ENCODE measurements at regions not wholly inside any gene's neighbourhood (a gene's known extent, or its start where the extent isn't known, plus 50 kb on each side); places are given as distances from the start of the nearest gene placed in this dataset.
"Not testable (repeated sequence)": the region's sequence is repeated elsewhere in the genome, so short reads cannot be mapped to it uniquely, and the experiment has no call there.

DNA sequence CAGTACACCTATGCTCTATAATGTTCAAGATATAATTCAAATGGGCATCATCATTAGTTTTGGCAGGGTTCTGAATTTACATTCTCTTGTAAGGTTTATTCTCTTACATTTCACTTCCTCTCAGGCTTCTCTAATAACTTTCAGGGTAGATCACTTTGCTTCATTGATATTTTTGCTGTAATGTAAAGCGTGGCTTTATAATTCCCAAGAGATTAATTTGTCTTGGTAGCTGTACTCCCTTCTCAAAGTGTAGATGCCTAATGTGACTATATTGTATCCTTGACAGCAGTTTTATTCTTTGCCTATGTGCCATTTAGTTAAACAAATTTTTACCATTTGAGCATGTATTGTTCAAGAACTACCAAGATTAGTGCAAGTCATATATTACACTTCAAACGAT is 889.1 kb downstream of the TAF11L14 start:
- no peaks in the 10 kb centered on the region for H3K27me3 ChIP-seq
- no peak for TF ChIP-seq POLR2A (IDR thresholded peaks at IDR 0.05)
- TF ChIP-seq CTCF (IDR thresholded peaks at IDR 0.05) = no peak
- intact Hi-C loops (cut with DNase I) = no loop called here
- H3K36me3 ChIP-seq (replicated peaks in 1 of 2; ENCODE audit: insufficient read depth in 1 of 2, low read depth in 2 of 2) = no peaks in the 10 kb centered on the region
- 56 to 63% methylated on average over 2 of the region's 2 CpGs for WGBS, 2 donors
- no peak for ATAC-seq
- H3K9me3 ChIP-seq = no peaks in the 10 kb centered on the region
- H3K4me1 ChIP-seq = no peaks in the 10 kb centered on the region
- no peak overlapping the region for H3K27ac ChIP-seq
- H3K4me3 ChIP-seq = no peak overlapping the region
- no peak for DNase-seq

DNA sequence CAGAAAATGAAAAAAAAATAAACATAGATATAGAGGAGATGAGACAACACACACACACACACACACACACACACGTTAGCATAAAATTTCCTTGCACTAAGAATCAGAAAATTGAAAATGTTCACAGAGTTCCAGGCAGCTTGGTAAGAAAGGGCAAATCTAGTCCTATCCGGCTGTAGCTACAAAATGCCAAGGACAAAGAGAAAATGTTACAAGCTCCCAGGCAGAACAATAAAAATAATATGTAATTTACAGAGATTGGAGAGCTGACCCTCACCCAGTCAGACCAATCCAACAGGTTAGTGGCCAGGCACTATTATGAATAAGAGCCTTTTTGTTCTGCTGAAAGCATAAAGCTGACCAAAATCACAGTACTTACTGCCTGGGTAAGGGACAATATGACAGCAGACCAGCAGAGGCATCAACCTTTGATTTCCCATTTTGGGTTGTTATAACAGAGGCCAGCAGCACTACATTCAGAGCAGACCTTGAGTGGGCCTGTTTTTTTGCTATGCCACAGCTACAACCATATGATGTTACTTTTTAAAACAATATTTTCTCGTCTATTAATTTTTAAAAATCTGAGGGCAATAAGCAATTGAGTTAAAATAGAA is 892.6 kb downstream of the TAF11L14 start:
- TF ChIP-seq CTCF (IDR thresholded peaks at IDR 0.05) = no peak
- no peak for TF ChIP-seq POLR2A (IDR thresholded peaks at IDR 0.05)
- WGBS, 2 donors = 45 to 48% methylated on average over 3 of the region's 3 CpGs
- Histone ChIP-seq H3K9me3 (no peaks in the 10 kb centered on the region), H3K27ac (no peak overlapping the region), H3K36me3 (replicated peaks in 1 of 2; ENCODE audit: insufficient read depth in 1 of 2, low read depth in 2 of 2) (no peaks in the 10 kb centered on the region), H3K4me3 (no peak overlapping the region), H3K27me3 (no peaks in the 10 kb centered on the region), H3K4me1 (no peaks in the 10 kb centered on the region)
- intact Hi-C loops (cut with DNase I) = no loop called here
- DNase-seq = no peak
- no peak for ATAC-seq

- Histone ChIP-seq H3K27ac (no peak overlapping the region), H3K4me3 (no peak overlapping the region), H3K9me3 (no peaks in the 10 kb centered on the region), H3K27me3 (no peaks in the 10 kb centered on the region), H3K36me3 (replicated peaks in 1 of 2; ENCODE audit: insufficient read depth in 1 of 2, low read depth in 2 of 2) (no peaks in the 10 kb centered on the region), H3K4me1 (no peaks in the 10 kb centered on the region)
- no peak for TF ChIP-seq CTCF (IDR thresholded peaks at IDR 0.05)
- no peak for TF ChIP-seq POLR2A (IDR thresholded peaks at IDR 0.05)
- DNase-seq (no peak), ATAC-seq (no peak)
- 68 to 76% methylated on average over 7 of the region's 7 CpGs for WGBS, 2 donors
- intact Hi-C loops (cut with DNase I) = no loop called here
Observed at GRCh38 chr5:18533137-18533536, 898.9 kb downstream of the TAF11L14 start.

GRCh38 chr5:18534119-18534518 is 899.9 kb downstream of the TAF11L14 start:
- Histone ChIP-seq H3K4me3 (no peak overlapping the region), H3K9me3 (no peaks in the 10 kb centered on the region), H3K36me3 (replicated peaks in 1 of 2; ENCODE audit: insufficient read depth in 1 of 2, low read depth in 2 of 2) (no peaks in the 10 kb centered on the region), H3K27me3 (no peaks in the 10 kb centered on the region), H3K27ac (no peak overlapping the region), H3K4me1 (no peaks in the 10 kb centered on the region)
- intact Hi-C loops (cut with DNase I) = no loop called here
- DNase-seq (no peak), ATAC-seq (no peak)
- no peak for TF ChIP-seq CTCF (IDR thresholded peaks at IDR 0.05)
- no peak for TF ChIP-seq POLR2A (IDR thresholded peaks at IDR 0.05)
- WGBS, 2 donors = 75 to 79% methylated on average over 3 of the region's 3 CpGs

DNA sequence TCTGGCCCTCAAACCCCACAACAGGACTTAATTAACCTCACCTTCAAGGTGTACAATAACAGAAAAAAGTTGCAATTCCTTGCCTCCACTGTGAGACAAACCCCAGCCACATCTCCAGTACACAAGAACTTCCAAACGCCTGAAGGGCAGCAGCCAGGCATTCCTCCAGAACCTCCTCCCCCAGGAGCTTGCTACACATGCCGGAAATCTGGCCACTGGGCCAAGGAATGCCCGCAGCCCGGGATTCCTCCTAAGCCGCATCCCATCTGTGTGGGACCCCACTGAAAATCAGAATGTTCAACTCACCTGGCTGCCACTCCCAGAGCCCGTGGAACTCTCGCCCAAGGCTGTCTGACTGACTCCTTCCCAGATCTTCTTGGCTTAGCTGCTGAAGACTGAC is 901.5 kb downstream of the TAF11L14 start:
- intact Hi-C loops (cut with DNase I); H3K36me3 ChIP-seq (replicated peaks in 1 of 2; ENCODE audit: insufficient read depth in 1 of 2, low read depth in 2 of 2); ATAC-seq; H3K9me3 ChIP-seq; H3K27ac ChIP-seq; DNase-seq; H3K4me1 ChIP-seq; H3K27me3 ChIP-seq; H3K4me3 ChIP-seq: not testable (repeated sequence)
- WGBS, 2 donors = 67 to 80% methylated on average over 5 to 7 of the region's 7 CpGs

All from body of pancreas (tissue), 4 donors.